HL-60 (cell line): ENCODE measurements at regions not wholly inside any gene's neighbourhood (a gene's known extent, or its start where the extent isn't known, plus 50 kb on each side); places are given as distances from the start of the nearest gene placed in this dataset.

ENCODE experiments used
- CTCF ChIP-seq: IDR thresholded peaks from one replicate; pipeline ENCODE4 v1.5.1; 2011; ENCODE audit warnings: low read length, control low read depth, inconsistent platforms; ENCODE audit not compliant: insufficient read depth
- GABPA ChIP-seq: IDR thresholded peaks from 2 replicates; pipeline ENCODE4 v1.6.1; 2012; ENCODE audit warnings: low read depth
- POLR2AphosphoS5 ChIP-seq: IDR thresholded peaks from 2 replicates; pipeline ENCODE4 v1.6.1; 2012; ENCODE audit warnings: low read depth
- SPI1 ChIP-seq: IDR thresholded peaks from 2 replicates; pipeline ENCODE4 v1.6.1; 2012; ENCODE audit warnings: low read depth, mild to moderate bottlenecking, borderline replicate concordance

GRCh38 chr21:18493422-18493821, 89.8 kb upstream of the TMPRSS15 start:
- TF ChIP-seq CTCF (no peak), SPI1 (no peak), GABPA (no peak), POLR2AphosphoS5 (no peak)
